ENCODE measurements at regions not wholly inside any gene's neighbourhood (a gene's known extent, or its start where the extent isn't known, plus 50 kb on each side); places are given as distances from the start of the nearest gene placed in this dataset.

GRCh38 chr22:22035771-22036314, 53.3 kb upstream of the TOP3B start:
- DNase-seq, result no peak

GRCh38 chr22:22035203-22035602, 52.6 kb upstream of the TOP3B start:
- no peak for DNase-seq

GRCh38 chr22:22034469-22035132, 52.0 kb upstream of the TOP3B start:
- no peak for DNase-seq

GRCh38 chr22:22033803-22034468, 51.3 kb upstream of the TOP3B start:
- DNase-seq, result no peak

GRCh38 chr22:22032906-22033802, 50.6 kb upstream of the TOP3B start:
- DNase-seq, result no peak

GRCh38 chr22:22032099-22032905, 49.7 kb upstream of the TOP3B start:
- no peak for DNase-seq
